Upper lobe of left lung (tissue), 6 donors: ENCODE measurements at regions not wholly inside any gene's neighbourhood (a gene's known extent, or its start where the extent isn't known, plus 50 kb on each side); places are given as distances from the start of the nearest gene placed in this dataset.

Experiments
- ATAC-seq, 2 donors: fragments of 200-7000 bp; cut with Tn5 transposase; one replicate each; pipeline ENCODE4 v1.9.1; 2022; ENCODE audit warnings: mild to moderate bottlenecking in 2 of 2, moderate library complexity in 2 of 2; ENCODE audit not compliant: low FRiP score in 2 of 2
- DNase-seq, 2 donors: peaks; one replicate each; pipeline ENCODE4 v3.0.0-alpha.2; 2019 to 2020
- H3K27ac ChIP-seq, 4 donors: fragments of 200-600 bp; sonication (generic); one replicate each; pipeline ENCODE4 v1.5.1; 2016 to 2019
- H3K27me3 ChIP-seq, 4 donors: fragments of 200-600 bp; sonication (generic); one replicate each; pipeline ENCODE4 v1.5.1; 2017 to 2019
- H3K36me3 ChIP-seq, 4 donors: fragments of 200-600 bp; sonication (generic); one replicate each; pipeline ENCODE4 v1.5.1; 2016 to 2019
- H3K4me1 ChIP-seq, 4 donors: fragments of 200-600 bp; sonication (generic); one replicate each; pipeline ENCODE4 v1.5.1; 2018 to 2019
- H3K4me3 ChIP-seq, 4 donors: fragments of 200-600 bp; sonication (generic); one replicate each; pipeline ENCODE4 v1.5.1; 2017 to 2019; ENCODE audit warnings: mild to moderate bottlenecking in 2 of 4, moderate library complexity in 1 of 4
- H3K9me3 ChIP-seq, 4 donors: fragments of 200-600 bp; sonication (generic); one replicate each; pipeline ENCODE4 v1.5.1; 2018 to 2019
- EP300 ChIP-seq, 4 donors: sonication (generic); formaldehyde crosslinking; IDR thresholded peaks; one replicate each; pipeline ENCODE4 v1.5.1; 2017; ENCODE audit warnings: antibody characterized with exemption in 4 of 4, control low read depth in 2 of 4
- POLR2A ChIP-seq, 4 donors: fragments of 450-650 bp; IDR thresholded peaks; one replicate each; pipeline ENCODE4 v1.5.1; 2016 to 2017; ENCODE audit warnings: antibody characterized with exemption in 4 of 4, mild to moderate bottlenecking in 2 of 4
- POLR2AphosphoS5 ChIP-seq, 2 donors: sonication (generic); formaldehyde crosslinking; IDR thresholded peaks; one replicate each; pipeline ENCODE4 v1.5.1; 2017; ENCODE audit warnings: antibody characterized with exemption in 2 of 2
- WGBS, 2 donors: methylation state at CpG; one replicate each; pipeline ENCODE4 v1.1.5; 2017 to 2018; 5-methylcytosine and 5-hydroxymethylcytosine counted together
- TF ChIP-seq, protein P1 (sequence below), 6 experiments: fragments of 450-650 bp in 4 of 6; fragments of 200-600 bp in 2 of 6; sonication (generic) in 2 of 6; IDR thresholded peaks; one replicate each; pipeline ENCODE4 v1.5.1; 2016 to 2019; ENCODE audit warnings: antibody characterized with exemption in 6 of 6
- donor health status: DM: no; HTN: no; CAD: no; lungs with moderate emphysema.
- donor health status: DM: no; HTN: yes; CAD: no; lungs with severe emphysema.

DNA sequence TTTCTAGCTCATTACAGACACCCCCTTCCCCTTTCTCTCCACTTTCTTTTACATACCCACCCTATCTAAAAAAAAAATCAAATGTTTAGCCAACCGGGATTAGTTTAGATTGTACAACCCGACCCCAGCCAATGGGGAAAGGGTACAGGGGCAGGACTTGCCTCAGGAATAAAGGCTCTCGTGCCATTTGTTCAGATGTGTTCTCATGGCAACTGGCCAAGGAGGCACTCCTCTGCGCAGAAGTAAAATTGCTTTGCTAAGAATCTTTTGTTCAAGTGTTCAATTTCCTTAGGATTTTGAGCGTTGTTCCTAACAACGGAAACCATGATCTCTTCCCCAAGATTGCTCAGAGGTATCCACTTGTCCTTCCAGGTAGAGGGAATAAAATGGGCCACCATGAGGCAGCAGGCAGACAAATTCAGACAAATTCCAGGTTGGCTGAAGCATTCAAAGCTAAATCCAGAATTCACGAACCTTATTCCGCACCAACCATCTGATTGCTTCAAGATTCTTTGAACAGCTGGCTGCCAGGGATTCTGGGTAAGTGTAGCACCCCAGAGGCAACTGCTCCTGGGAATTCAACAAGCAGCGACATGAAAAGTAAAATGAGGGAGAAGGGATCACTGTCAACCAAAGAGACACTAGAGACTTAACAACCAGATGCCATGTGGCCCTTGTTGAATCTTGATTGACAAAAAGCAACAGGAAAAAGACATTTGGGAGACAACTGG is 431.8 kb downstream of the PREX1 start:
- H3K4me3 ChIP-seq, result no peak overlapping the region
- no peak overlapping the region for H3K27ac ChIP-seq
- H3K27me3 ChIP-seq, result no peaks in the 10 kb centered on the region
- no peaks in the 10 kb centered on the region for H3K4me1 ChIP-seq
- peaks cover 0 to 8% (median 5%) of the 10 kb centered on the region in 4 donors for H3K9me3 ChIP-seq
- ATAC-seq, result no peak
- WGBS, 2 donors, result 58 to 59% methylated on average over 9 of the region's 9 CpGs
- no peaks in the 10 kb centered on the region for H3K36me3 ChIP-seq
- DNase-seq, result no peak
- TF ChIP-seq, protein P1, sequence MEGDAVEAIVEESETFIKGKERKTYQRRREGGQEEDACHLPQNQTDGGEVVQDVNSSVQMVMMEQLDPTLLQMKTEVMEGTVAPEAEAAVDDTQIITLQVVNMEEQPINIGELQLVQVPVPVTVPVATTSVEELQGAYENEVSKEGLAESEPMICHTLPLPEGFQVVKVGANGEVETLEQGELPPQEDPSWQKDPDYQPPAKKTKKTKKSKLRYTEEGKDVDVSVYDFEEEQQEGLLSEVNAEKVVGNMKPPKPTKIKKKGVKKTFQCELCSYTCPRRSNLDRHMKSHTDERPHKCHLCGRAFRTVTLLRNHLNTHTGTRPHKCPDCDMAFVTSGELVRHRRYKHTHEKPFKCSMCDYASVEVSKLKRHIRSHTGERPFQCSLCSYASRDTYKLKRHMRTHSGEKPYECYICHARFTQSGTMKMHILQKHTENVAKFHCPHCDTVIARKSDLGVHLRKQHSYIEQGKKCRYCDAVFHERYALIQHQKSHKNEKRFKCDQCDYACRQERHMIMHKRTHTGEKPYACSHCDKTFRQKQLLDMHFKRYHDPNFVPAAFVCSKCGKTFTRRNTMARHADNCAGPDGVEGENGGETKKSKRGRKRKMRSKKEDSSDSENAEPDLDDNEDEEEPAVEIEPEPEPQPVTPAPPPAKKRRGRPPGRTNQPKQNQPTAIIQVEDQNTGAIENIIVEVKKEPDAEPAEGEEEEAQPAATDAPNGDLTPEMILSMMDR (IDR thresholded peaks at IDR 0.05), result no peak
- TF ChIP-seq EP300 (IDR thresholded peaks at IDR 0.05), result no peak
- TF ChIP-seq POLR2A (IDR thresholded peaks at IDR 0.05), result no peak
- TF ChIP-seq POLR2AphosphoS5 (IDR thresholded peaks at IDR 0.05), result no peak

DNA sequence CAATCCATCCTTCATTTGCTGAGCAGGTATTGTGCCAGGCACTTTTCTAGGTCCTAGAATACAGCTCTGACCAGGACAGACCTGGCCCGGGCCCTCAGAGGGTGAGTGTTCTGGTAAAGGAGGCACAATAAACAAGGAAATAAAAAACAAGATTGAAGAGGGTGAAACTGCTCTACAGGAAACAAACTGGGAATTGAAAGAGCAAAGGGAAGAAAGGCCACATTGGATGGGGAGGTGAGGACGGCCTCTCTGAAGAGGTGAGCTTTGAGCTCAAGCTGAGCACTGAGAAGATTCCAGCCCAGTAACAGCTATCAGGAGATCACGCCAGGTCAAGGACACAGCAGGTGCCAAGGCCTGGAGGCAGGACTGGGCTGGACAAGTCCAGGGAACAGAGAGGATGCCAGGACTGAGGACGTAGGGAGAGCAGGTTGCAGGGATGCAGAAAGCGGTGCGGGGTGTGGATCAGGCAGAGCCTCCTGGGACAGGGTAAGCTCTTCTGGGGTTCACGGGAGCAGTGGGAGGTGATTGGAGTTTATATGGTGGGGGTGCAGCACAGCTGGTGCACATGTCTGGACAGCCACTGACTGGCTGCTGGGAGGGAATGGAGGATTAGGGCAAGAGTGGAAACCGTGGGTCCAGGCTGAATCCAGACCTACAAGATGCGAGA is 433.3 kb downstream of the PREX1 start:
- Histone ChIP-seq H3K36me3 (no peaks in the 10 kb centered on the region), H3K27ac (no peak overlapping the region), H3K4me3 (no peak overlapping the region), H3K27me3 (no peaks in the 10 kb centered on the region), H3K9me3 (peaks cover 0 to 8% (median 5%) of the 10 kb centered on the region in 4 donors), H3K4me1 (no peaks in the 10 kb centered on the region)
- ATAC-seq (no peak), DNase-seq (no peak)
- WGBS, 2 donors, result 84 to 90% methylated on average over 8 to 9 of the region's 9 CpGs
- TF ChIP-seq EP300 (IDR thresholded peaks at IDR 0.05) (no peak), POLR2A (IDR thresholded peaks at IDR 0.05) (no peak), POLR2AphosphoS5 (IDR thresholded peaks at IDR 0.05) (no peak)
- TF ChIP-seq, protein P1 (IDR thresholded peaks at IDR 0.05), result no peak

DNA sequence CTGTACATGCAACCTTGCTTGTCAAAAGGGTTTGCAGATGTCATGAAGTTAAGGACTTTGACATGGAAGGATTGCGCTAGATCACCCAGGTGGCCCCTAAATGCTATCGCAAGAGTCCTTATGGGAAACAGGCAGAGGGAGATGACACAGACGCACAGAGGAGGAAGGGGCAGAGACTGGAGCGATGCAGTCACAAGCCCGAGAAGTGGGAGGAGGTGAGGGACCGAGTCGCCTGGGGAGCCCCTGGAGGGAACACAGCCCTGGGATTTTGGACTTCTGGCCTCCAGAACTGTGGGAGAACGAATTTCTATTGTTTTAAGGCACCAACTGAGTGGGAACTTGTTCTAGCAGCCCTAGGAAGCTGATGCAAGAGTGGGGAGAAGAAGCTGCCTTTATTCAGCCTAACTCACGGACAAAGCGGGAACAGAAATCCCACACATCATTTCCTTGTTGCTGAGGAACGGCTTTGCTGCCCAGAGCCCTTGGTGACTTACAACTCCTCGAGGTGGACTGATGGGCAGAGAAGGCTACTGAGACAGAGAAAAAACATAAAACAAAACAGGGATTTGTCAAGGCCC is 434.0 kb downstream of the PREX1 start:
- ATAC-seq (no peak), DNase-seq (no peak)
- Histone ChIP-seq H3K4me3 (no peak overlapping the region), H3K27ac (no peak overlapping the region), H3K9me3 (peaks cover 0 to 8% (median 5%) of the 10 kb centered on the region in 4 donors), H3K36me3 (no peaks in the 10 kb centered on the region), H3K27me3 (no peaks in the 10 kb centered on the region), H3K4me1 (no peaks in the 10 kb centered on the region)
- TF ChIP-seq POLR2A (IDR thresholded peaks at IDR 0.05), result no peak
- TF ChIP-seq POLR2AphosphoS5 (IDR thresholded peaks at IDR 0.05), result no peak
- no peak for TF ChIP-seq EP300 (IDR thresholded peaks at IDR 0.05)
- TF ChIP-seq, protein P1 (IDR thresholded peaks at IDR 0.05), result no peak
- WGBS, 2 donors, result 85 to 92% methylated on average over 12 of the region's 12 CpGs

DNA sequence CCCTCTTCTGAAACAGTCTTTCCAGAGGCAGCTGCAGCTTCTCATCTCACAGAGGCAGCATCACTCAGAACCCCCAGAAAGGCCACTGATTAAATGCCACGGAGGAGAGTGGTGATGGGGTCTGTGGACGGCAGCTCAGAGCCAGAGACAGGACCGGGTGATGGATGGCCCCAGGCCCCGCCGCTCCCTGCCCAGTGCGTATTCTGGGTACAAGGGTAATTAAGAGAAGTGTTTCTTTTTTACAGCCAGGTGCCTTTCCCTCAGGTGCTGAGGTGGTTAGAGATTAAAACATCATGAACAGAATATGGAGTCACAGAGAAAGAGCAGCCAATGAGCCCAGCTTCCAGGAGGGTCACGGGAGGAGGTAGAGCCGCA is 434.5 kb downstream of the PREX1 start:
- DNase-seq (no peak), ATAC-seq (no peak)
- Histone ChIP-seq H3K27me3 (no peaks in the 10 kb centered on the region), H3K9me3 (peaks cover 0 to 8% (median 5%) of the 10 kb centered on the region in 4 donors), H3K4me3 (no peak overlapping the region), H3K4me1 (no peaks in the 10 kb centered on the region), H3K36me3 (no peaks in the 10 kb centered on the region), H3K27ac (no peak overlapping the region)
- TF ChIP-seq POLR2A (IDR thresholded peaks at IDR 0.05) (no peak), POLR2AphosphoS5 (IDR thresholded peaks at IDR 0.05) (no peak), EP300 (IDR thresholded peaks at IDR 0.05) (no peak)
- TF ChIP-seq, protein P1 (IDR thresholded peaks at IDR 0.05), result no peak
- 85 to 95% methylated on average over 8 of the region's 8 CpGs for WGBS, 2 donors
